ENCODE measurements at regions not wholly inside any gene's neighbourhood (a gene's known extent, or its start where the extent isn't known, plus 50 kb on each side); places are given as distances from the start of the nearest gene placed in this dataset.

DNA sequence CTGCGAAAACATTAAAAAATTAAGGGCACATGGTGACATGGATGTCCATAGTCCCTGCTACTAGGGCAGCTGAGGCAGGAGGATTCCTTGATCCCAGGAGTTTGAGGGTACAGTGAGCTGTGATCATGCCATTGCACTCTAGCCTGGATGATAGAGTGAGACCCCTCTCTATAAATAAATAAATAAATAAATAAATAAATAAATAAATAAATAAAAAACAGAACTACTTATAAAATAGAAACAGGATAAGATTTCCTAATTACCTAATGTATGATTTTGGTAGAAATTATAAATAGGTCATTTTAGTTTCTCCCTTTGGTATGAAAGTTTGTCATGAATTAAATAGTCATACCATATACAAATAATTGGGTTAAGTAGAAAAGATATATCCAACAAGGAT is 916.2 kb downstream of the GRIK2 start:
- intact Hi-C loops (cut with micrococcal nuclease; ENCODE audit: unreplicated experiment) (no loop called here), in situ Hi-C loops (cut with MboI) (no loop called here)
- TF ChIP-seq CEBPZ (IDR thresholded peaks at IDR 0.05; ENCODE audit: low read depth, low read length) (no peak), NRF1 (conservative IDR thresholded peaks at IDR 0.05; ENCODE audit: low read depth, low read length) (no peak), RAD51 (IDR thresholded peaks at IDR 0.05) (no peak), MAX (IDR thresholded peaks at IDR 0.05; ENCODE audit: low read depth, low read length) (no peak), PBX3 (IDR thresholded peaks at IDR 0.05; ENCODE audit: insufficient replicate concordance, low read depth, low read length) (no peak), NFYB (IDR thresholded peaks at IDR 0.05; ENCODE audit: insufficient read depth, low read depth, low read length) (no peak)
- TF ChIP-seq, protein P1, sequence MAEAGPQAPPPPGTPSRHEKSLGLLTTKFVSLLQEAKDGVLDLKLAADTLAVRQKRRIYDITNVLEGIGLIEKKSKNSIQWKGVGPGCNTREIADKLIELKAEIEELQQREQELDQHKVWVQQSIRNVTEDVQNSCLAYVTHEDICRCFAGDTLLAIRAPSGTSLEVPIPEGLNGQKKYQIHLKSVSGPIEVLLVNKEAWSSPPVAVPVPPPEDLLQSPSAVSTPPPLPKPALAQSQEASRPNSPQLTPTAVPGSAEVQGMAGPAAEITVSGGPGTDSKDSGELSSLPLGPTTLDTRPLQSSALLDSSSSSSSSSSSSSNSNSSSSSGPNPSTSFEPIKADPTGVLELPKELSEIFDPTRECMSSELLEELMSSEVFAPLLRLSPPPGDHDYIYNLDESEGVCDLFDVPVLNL (IDR thresholded peaks at IDR 0.05; ENCODE audit: low read depth, low read length), result no peak
- TF ChIP-seq, protein P2, sequence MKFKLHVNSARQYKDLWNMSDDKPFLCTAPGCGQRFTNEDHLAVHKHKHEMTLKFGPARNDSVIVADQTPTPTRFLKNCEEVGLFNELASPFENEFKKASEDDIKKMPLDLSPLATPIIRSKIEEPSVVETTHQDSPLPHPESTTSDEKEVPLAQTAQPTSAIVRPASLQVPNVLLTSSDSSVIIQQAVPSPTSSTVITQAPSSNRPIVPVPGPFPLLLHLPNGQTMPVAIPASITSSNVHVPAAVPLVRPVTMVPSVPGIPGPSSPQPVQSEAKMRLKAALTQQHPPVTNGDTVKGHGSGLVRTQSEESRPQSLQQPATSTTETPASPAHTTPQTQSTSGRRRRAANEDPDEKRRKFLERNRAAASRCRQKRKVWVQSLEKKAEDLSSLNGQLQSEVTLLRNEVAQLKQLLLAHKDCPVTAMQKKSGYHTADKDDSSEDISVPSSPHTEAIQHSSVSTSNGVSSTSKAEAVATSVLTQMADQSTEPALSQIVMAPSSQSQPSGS (IDR thresholded peaks at IDR 0.05; ENCODE audit: low read length), result no peak
- no peaks in the 10 kb centered on the region for H4K20me1 ChIP-seq (ENCODE audit: control insufficient read depth, insufficient read depth)
- H3K4me1 ChIP-seq (ENCODE audit: control insufficient read depth, insufficient read depth, low read length), result no peaks in the 10 kb centered on the region
- H3K4me2 ChIP-seq (ENCODE audit: control insufficient read depth, insufficient read depth), result no peak overlapping the region
- no peaks in the 10 kb centered on the region for H3K36me3 ChIP-seq (ENCODE audit: control insufficient read depth in 2 of 2, insufficient read depth in 2 of 2, low read length in 1 of 2)
- 42% methylated on average over 1 of the region's 1 CpG for WGBS (ENCODE audit: insufficient coverage, insufficient replicate concordance, low lambda C conversion rate, missing lambda C conversion rate)
- H3K27ac ChIP-seq (ENCODE audit: control insufficient read depth, insufficient read depth), result no peak overlapping the region
- FAIRE-seq, result no peak
- ChIA-PET CTCF (no interaction called here), RAD21 (ENCODE audit: unreplicated experiment) (no interaction called here), SMC1A (ENCODE audit: uncharacterized antibody, unreplicated experiment) (no interaction called here), POLR2A (no interaction called here)
- DNase-seq (ENCODE audit: low read depth, low spot score), result no peak
- H2AFZ ChIP-seq (ENCODE audit: control insufficient read depth, low read depth, low read length), result no peak overlapping the region
- no peak overlapping the region for H3K4me3 ChIP-seq
- BruUV-seq (replicated peaks), result no TSS peak
- no peaks in the 10 kb centered on the region for H3K79me2 ChIP-seq (ENCODE audit: control insufficient read depth, insufficient read depth, low read length)
- H3K9ac ChIP-seq (ENCODE audit: control insufficient read depth, insufficient read depth, low read length), result no peak overlapping the region
- H3K27me3 ChIP-seq (replicated peaks in 1 of 2; ENCODE audit: control insufficient read depth in 2 of 2, insufficient read depth in 2 of 2, low read length in 1 of 2), result no peaks in the 10 kb centered on the region
- no peaks in the 10 kb centered on the region for H3K9me3 ChIP-seq (replicated peaks; ENCODE audit: control insufficient read depth, insufficient read depth, low read length)
- no peak for ATAC-seq
